Ovary (tissue), 3 donors: ENCODE measurements at regions not wholly inside any gene's neighbourhood (a gene's known extent, or its start where the extent isn't known, plus 50 kb on each side); places are given as distances from the start of the nearest gene placed in this dataset.

Experiments used
- EP300 ChIP-seq: sonication (generic); formaldehyde crosslinking; IDR thresholded peaks from one replicate; pipeline ENCODE4 v1.6.1; 2017; ENCODE audit warnings: antibody characterized with exemption
- POLR2A ChIP-seq: fragments of 450-650 bp; IDR thresholded peaks from one replicate; pipeline ENCODE4 v1.6.1; 2017; ENCODE audit warnings: antibody characterized with exemption, mild to moderate bottlenecking, moderate library complexity
- TF ChIP-seq, protein P1 (sequence below), 3 donors: fragments of 450-650 bp in 2 of 3; fragments of 200-600 bp in 1 of 3; IDR thresholded peaks; one replicate each; pipeline versions ENCODE4 v1.5.1 to v1.8.0; 2016 to 2022; ENCODE audit warnings: antibody characterized with exemption in 3 of 3, mild to moderate bottlenecking in 1 of 3
- donor health status: DM: no; HTN: no; CAD: no.

- TF ChIP-seq, protein P1, sequence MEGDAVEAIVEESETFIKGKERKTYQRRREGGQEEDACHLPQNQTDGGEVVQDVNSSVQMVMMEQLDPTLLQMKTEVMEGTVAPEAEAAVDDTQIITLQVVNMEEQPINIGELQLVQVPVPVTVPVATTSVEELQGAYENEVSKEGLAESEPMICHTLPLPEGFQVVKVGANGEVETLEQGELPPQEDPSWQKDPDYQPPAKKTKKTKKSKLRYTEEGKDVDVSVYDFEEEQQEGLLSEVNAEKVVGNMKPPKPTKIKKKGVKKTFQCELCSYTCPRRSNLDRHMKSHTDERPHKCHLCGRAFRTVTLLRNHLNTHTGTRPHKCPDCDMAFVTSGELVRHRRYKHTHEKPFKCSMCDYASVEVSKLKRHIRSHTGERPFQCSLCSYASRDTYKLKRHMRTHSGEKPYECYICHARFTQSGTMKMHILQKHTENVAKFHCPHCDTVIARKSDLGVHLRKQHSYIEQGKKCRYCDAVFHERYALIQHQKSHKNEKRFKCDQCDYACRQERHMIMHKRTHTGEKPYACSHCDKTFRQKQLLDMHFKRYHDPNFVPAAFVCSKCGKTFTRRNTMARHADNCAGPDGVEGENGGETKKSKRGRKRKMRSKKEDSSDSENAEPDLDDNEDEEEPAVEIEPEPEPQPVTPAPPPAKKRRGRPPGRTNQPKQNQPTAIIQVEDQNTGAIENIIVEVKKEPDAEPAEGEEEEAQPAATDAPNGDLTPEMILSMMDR (IDR thresholded peaks at IDR 0.05) = no peak
- no peak for TF ChIP-seq EP300
- TF ChIP-seq POLR2A = no peak
These were observed 763.9 kb downstream of the HACE1 start for GRCh38 chr6:104095661-104096416.
